OCI-LY7 (cell line): ENCODE measurements at regions not wholly inside any gene's neighbourhood (a gene's known extent, or its start where the extent isn't known, plus 50 kb on each side); places are given as distances from the start of the nearest gene placed in this dataset.

Experiments used
- EZH2phosphoT487 ChIP-seq: fragments of 200-600 bp; sonication (generic); IDR thresholded peaks from 2 replicates; pipeline ENCODE4 v1.6.1; 2018; ENCODE audit warnings: low read depth, borderline replicate concordance, mild to moderate bottlenecking, mixed run types, antibody characterized with exemption, low read length, moderate library complexity, mixed read lengths
- TF ChIP-seq, protein P1 (sequence below): fragments of 200-600 bp; sonication (generic); conservative IDR thresholded peaks from 2 replicates; pipeline ENCODE4 v1.5.1; 2014; ENCODE audit warnings: mild to moderate bottlenecking, antibody characterized with exemption, low read length, moderate library complexity, mixed read lengths

DNA sequence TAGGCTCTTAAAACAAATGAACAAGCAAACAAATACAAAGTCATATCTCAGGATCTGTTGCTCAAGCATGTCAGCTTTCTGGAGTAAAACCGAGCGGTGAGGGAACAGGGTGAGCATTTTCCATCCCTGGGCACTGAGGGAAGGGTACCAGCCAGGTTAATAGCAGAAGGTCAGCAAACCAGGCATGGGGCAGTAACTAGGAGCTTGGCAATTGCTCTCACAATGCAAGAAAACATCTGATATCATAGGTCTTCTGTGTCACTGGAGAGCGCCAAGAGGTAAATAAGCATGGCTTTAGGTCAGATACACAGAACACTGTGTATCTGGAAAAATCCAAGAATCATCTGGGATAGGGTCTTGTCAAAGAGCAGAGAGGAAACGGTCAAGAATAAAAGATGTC is 521.7 kb upstream of the AUTS2 start:
- TF ChIP-seq, protein P1, sequence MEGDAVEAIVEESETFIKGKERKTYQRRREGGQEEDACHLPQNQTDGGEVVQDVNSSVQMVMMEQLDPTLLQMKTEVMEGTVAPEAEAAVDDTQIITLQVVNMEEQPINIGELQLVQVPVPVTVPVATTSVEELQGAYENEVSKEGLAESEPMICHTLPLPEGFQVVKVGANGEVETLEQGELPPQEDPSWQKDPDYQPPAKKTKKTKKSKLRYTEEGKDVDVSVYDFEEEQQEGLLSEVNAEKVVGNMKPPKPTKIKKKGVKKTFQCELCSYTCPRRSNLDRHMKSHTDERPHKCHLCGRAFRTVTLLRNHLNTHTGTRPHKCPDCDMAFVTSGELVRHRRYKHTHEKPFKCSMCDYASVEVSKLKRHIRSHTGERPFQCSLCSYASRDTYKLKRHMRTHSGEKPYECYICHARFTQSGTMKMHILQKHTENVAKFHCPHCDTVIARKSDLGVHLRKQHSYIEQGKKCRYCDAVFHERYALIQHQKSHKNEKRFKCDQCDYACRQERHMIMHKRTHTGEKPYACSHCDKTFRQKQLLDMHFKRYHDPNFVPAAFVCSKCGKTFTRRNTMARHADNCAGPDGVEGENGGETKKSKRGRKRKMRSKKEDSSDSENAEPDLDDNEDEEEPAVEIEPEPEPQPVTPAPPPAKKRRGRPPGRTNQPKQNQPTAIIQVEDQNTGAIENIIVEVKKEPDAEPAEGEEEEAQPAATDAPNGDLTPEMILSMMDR, result no peak
- TF ChIP-seq EZH2phosphoT487, result no peak
